AG04449 (cell line): ENCODE measurements at regions not wholly inside any gene's neighbourhood (a gene's known extent, or its start where the extent isn't known, plus 50 kb on each side); places are given as distances from the start of the nearest gene placed in this dataset.

Source experiments
- CTCF ChIA-PET: fragments of 350-600 bp; formaldehyde crosslinking; extraction: SDS; loops from one replicate; lab custom pipeline; 2021; ENCODE audit warnings: antibody characterized with exemption; lab: Yijun Ruan, JAX
- POLR2A ChIA-PET: fragments of 400-600, 350-600 bp; formaldehyde crosslinking; extraction: SDS; loops from one replicate; lab custom pipeline; 2020; ENCODE audit warnings: antibody characterized with exemption, inconsistent platforms; lab: Yijun Ruan, JAX
- DNase-seq: peaks from one replicate; pipeline ENCODE4 v3.0.0-alpha.2; 2010; ENCODE audit warnings: low read depth, low spot score
- H3K4me3 ChIP-seq: 2 replicates; pipeline ENCODE4 v1.5.1; 2011; ENCODE audit warnings: low read depth, mild to moderate bottlenecking, control low read depth, low read length
- TF ChIP-seq, protein P1 (sequence below): IDR thresholded peaks from one replicate; pipeline ENCODE4 v1.5.1; 2011; ENCODE audit warnings: mild to moderate bottlenecking, moderate library complexity, low read length, control low read depth, inconsistent platforms; ENCODE audit not compliant: insufficient read depth; ENCODE audit errors: missing control alignments

DNA sequence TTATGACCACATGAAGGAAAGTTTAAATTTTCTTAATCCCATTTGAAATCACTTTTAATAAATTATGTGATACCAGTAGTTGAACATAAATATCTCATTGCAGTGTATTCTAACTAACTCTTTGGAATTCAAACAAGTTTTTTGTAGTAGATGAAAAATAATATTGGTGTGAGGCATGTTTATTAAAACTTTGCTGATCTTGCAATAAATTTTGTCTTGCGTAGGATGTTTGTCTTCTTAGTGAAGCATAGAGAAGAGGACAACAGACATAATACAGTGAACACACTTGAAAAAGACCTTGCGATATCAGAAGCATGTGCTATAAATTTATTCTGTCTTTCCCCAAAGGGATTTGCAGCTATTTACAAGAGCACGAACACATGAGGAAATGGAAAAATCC is 140.7 kb downstream of the HTR1B start:
- H3K4me3 ChIP-seq = no peak overlapping the region
- POLR2A ChIA-PET = no interaction called here
- CTCF ChIA-PET = no interaction called here
- TF ChIP-seq, protein P1, sequence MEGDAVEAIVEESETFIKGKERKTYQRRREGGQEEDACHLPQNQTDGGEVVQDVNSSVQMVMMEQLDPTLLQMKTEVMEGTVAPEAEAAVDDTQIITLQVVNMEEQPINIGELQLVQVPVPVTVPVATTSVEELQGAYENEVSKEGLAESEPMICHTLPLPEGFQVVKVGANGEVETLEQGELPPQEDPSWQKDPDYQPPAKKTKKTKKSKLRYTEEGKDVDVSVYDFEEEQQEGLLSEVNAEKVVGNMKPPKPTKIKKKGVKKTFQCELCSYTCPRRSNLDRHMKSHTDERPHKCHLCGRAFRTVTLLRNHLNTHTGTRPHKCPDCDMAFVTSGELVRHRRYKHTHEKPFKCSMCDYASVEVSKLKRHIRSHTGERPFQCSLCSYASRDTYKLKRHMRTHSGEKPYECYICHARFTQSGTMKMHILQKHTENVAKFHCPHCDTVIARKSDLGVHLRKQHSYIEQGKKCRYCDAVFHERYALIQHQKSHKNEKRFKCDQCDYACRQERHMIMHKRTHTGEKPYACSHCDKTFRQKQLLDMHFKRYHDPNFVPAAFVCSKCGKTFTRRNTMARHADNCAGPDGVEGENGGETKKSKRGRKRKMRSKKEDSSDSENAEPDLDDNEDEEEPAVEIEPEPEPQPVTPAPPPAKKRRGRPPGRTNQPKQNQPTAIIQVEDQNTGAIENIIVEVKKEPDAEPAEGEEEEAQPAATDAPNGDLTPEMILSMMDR = no peak
- no peak for DNase-seq

DNA sequence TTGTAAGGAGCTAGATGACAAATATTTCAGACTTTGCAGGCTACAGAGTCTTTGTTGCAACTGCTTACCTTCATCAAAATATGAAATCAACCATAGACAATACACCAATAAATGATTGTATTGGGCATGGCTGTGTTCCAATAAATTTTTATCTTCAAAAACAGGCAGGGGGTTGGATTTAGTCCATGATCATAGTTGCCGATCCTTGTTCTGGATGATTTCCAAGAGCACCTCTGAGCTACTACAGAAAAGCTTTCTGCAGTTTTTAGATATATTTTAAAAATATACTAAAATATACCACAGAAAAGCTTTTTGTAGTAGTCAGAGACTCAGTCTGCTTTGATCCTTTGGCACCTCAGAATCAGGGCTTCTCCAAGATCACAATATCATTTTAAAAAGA is 145.0 kb downstream of the HTR1B start:
- ChIA-PET CTCF (interaction anchor here (1.3 kb wide), 1 partner anchor 146 kb away, joined by 3 read pairs; no protein-coding TSS in a partner anchor), POLR2A (no interaction called here)
- DNase-seq = no peak
- TF ChIP-seq, protein P1 = no peak
- no peak overlapping the region for H3K4me3 ChIP-seq

DNA sequence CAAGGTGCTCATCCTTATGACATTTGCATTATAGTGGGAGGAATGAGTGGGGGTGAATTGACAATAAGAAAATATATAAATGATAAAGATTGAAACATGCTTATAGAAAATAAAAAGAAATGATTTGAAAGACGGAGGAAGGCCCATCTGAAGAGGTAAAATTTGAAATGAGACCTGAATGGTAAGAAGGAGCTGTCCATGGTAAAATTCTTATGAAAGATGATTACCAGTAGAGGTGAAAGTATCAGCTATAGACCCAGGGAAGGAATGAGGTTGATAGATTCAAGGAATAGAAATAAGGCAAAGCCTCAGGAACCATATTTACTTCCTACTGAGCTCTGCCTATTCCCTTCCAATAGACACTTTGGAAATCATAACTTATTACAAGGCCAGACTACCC is 149.7 kb downstream of the HTR1B start:
- TF ChIP-seq, protein P1 = no peak
- H3K4me3 ChIP-seq = no peak overlapping the region
- DNase-seq = no peak
- POLR2A ChIA-PET = no interaction called here
- CTCF ChIA-PET = no interaction called here

DNA sequence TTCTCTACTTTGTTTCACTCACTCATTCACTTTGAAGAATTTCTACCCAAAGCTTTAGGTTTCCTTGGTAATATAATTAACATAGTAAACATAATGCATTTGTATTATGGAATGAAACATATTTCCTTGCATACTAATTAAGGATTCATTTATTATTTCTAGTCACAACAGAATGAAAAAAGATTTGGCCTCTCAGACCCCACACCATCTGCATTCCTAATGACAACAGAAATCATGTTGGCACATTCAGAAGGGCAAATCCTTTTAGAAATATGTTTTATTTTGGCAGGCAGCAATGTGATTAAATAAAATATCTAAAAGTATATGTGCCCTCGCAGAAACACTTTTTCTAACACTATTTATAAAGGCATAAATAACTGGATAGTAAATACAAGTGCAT is 163.4 kb downstream of the HTR1B start:
- TF ChIP-seq, protein P1 = no peak
- H3K4me3 ChIP-seq = no peak overlapping the region
- DNase-seq = no peak
- ChIA-PET CTCF (no interaction called here), POLR2A (no interaction called here)

DNA sequence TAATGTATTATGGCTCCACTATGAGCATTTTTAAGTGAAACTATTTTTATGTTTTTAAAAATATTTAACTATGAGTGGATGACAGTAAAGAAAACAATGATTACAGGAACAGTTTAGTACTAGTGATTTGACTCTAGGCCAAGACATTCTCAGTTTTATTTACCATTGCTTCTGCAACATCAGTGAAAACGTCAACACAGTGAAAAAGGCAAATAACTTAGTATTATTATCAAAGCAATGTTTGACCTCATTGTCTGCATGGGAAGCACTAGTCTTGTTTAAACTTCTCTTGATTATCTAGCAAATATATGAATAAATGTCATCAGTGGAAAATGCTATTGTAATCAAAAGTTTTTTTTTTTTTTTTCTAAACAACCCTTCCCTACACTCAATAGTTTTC is 165.0 kb downstream of the HTR1B start:
- TF ChIP-seq, protein P1 = no peak
- CTCF ChIA-PET = no interaction called here

DNA sequence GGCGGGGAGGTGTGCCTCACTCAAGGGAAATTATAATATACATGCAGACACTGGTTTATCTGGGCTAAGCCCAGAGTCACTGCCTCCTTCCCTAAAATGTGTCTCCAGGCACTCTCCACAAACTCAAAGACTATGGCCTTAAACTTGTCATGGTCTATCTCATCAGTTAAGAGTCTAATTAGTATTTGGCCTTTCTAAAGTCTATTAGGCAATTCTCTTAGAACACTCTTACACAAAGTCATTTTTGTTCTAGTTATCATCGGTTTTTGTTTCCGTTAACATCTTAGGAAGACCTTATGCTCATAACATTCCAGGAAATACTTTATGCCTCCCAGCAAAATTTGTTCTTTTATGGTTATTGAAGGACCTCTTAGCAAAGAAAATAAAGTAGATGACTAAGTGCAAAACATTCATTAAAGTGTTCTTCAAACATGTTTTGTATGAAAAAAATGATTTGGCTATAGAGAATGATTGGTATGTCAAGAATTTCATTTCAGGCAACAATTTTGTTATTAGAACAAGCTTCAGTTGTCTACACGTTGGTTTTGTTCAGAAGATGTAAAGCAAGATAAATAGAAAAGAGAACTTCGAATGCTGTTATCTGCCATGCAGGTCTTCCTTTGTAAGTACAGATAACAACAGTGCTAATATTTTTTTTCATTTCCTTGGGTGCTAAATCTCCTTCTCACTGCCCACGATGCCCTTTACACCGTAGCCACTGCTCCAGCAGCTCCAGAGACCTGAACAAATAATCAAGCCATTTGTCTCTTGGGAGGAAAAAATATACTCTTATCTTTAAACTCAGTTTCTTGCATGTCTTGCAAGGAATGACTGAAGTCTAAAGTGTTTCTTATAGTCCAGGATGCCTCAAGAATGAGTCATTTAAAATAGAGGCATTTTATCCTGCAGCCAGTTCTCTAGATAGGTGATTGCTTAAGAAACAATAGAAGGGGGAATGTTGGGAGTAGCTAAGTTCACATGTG is 170.4 kb downstream of the HTR1B start:
- TF ChIP-seq, protein P1 = no peak
- POLR2A ChIA-PET = interaction anchor here (0.8 kb wide), 1 partner anchor 259 kb away, joined by 3 read pairs; no protein-coding TSS in a partner anchor
- no peak overlapping the region for H3K4me3 ChIP-seq
- peak; percentile 63 for DNase-seq
- CTCF ChIA-PET = interaction anchor here (0.9 to 1.0 kb wide), 2 partner anchors 165 to 171 kb away, joined by 3 read pairs; partner anchors contain the start of gene HTR1B

More for the DNA sequence above, 165.0 kb downstream of the HTR1B start:
- POLR2A ChIA-PET = no interaction called here
- H3K4me3 ChIP-seq = no peak overlapping the region
- no peak for DNase-seq
